ENCODE measurements at regions not wholly inside any gene's neighbourhood (a gene's known extent, or its start where the extent isn't known, plus 50 kb on each side); places are given as distances from the start of the nearest gene placed in this dataset.

GRCh38 chr12:114473018-114473417, 67.1 kb upstream of the TBX5 start:
- TF ChIP-seq EZH2 (IDR thresholded peaks at IDR 0.05; ENCODE audit: borderline replicate concordance, insufficient read depth, low read length, poor library complexity, severe bottlenecking) (no peak), SMC3 (conservative IDR thresholded peaks at IDR 0.05; ENCODE audit: poor library complexity) (no peak), REST (IDR thresholded peaks at IDR 0.05; ENCODE audit: borderline replicate concordance) (no peak), POLR2AphosphoS5 (IDR thresholded peaks at IDR 0.05) (no peak), MXI1 (conservative IDR thresholded peaks at IDR 0.05; ENCODE audit: poor library complexity, severe bottlenecking) (no peak), TAF1 (IDR thresholded peaks at IDR 0.05; ENCODE audit: low read depth) (no peak), EP300 (conservative IDR thresholded peaks at IDR 0.05; ENCODE audit: poor library complexity, severe bottlenecking) (no peak), CTCF (IDR thresholded peaks at IDR 0.05; ENCODE audit: poor library complexity, severe bottlenecking) (no peak), RAD21 (conservative IDR thresholded peaks at IDR 0.05) (no peak)
- Histone ChIP-seq H3K27me3 (ENCODE audit: insufficient read depth, low read depth, low read length) (peaks cover 62% of the 10 kb centered on the region), H2AFZ (ENCODE audit: low read depth, low read length) (no peak overlapping the region), H3K4me3 (ENCODE audit: low read length) (no peak overlapping the region), H3K9me3 (ENCODE audit: low read length) (peaks cover 3% of the 10 kb centered on the region), H3K79me2 (replicated peaks; ENCODE audit: insufficient read depth, low read length) (no peaks in the 10 kb centered on the region), H3K9ac (ENCODE audit: low read length) (no peak overlapping the region), H3K9me2 (ENCODE audit: insufficient read depth, low read length) (no peaks in the 10 kb centered on the region), H4K20me1 (ENCODE audit: insufficient read depth) (no peaks in the 10 kb centered on the region), H3K27ac (ENCODE audit: low read length) (no peak overlapping the region), H3K4me2 (ENCODE audit: low read length) (no peak overlapping the region), H3F3A (ENCODE audit: insufficient read depth, low read length, poor library complexity, severe bottlenecking) (no peaks in the 10 kb centered on the region), H3K36me3 (ENCODE audit: insufficient read depth, low read length) (no peaks in the 10 kb centered on the region)

GRCh38 chr12:114457620-114458019, 51.7 kb upstream of the TBX5 start:
- H3K9me2 ChIP-seq (ENCODE audit: insufficient read depth, low read length): no peaks in the 10 kb centered on the region
- H3K9me3 ChIP-seq (ENCODE audit: low read length): no peaks in the 10 kb centered on the region
- H3K36me3 ChIP-seq (ENCODE audit: insufficient read depth, low read length): no peaks in the 10 kb centered on the region
- H3K4me3 ChIP-seq (ENCODE audit: low read length): no peak overlapping the region
- H3K79me2 ChIP-seq (replicated peaks; ENCODE audit: insufficient read depth, low read length): no peaks in the 10 kb centered on the region
- no peak overlapping the region for H3K4me2 ChIP-seq (ENCODE audit: low read length)
- no peaks in the 10 kb centered on the region for H3F3A ChIP-seq (ENCODE audit: insufficient read depth, low read length, poor library complexity, severe bottlenecking)
- H3K9ac ChIP-seq (ENCODE audit: low read length): no peak overlapping the region
- no peak overlapping the region for H3K27ac ChIP-seq (ENCODE audit: low read length)
- no peaks in the 10 kb centered on the region for H4K20me1 ChIP-seq (ENCODE audit: insufficient read depth)
- H2AFZ ChIP-seq (ENCODE audit: low read depth, low read length): no peak overlapping the region
- TF ChIP-seq POLR2AphosphoS5 (IDR thresholded peaks at IDR 0.05): no peak
- TF ChIP-seq MXI1 (conservative IDR thresholded peaks at IDR 0.05; ENCODE audit: poor library complexity, severe bottlenecking): no peak
- TF ChIP-seq TAF1 (IDR thresholded peaks at IDR 0.05; ENCODE audit: low read depth): no peak
- no peak for TF ChIP-seq EP300 (conservative IDR thresholded peaks at IDR 0.05; ENCODE audit: poor library complexity, severe bottlenecking)
- TF ChIP-seq REST (IDR thresholded peaks at IDR 0.05; ENCODE audit: borderline replicate concordance): no peak
- no peak for TF ChIP-seq SMC3 (conservative IDR thresholded peaks at IDR 0.05; ENCODE audit: poor library complexity)
- no peak for TF ChIP-seq RAD21 (conservative IDR thresholded peaks at IDR 0.05)
- no peak for TF ChIP-seq EZH2 (IDR thresholded peaks at IDR 0.05; ENCODE audit: borderline replicate concordance, insufficient read depth, low read length, poor library complexity, severe bottlenecking)
- peaks cover 55% of the 10 kb centered on the region for H3K27me3 ChIP-seq (ENCODE audit: insufficient read depth, low read depth, low read length)
